ENCODE measurements at regions not wholly inside any gene's neighbourhood (a gene's known extent, or its start where the extent isn't known, plus 50 kb on each side); places are given as distances from the start of the nearest gene placed in this dataset.

DNA sequence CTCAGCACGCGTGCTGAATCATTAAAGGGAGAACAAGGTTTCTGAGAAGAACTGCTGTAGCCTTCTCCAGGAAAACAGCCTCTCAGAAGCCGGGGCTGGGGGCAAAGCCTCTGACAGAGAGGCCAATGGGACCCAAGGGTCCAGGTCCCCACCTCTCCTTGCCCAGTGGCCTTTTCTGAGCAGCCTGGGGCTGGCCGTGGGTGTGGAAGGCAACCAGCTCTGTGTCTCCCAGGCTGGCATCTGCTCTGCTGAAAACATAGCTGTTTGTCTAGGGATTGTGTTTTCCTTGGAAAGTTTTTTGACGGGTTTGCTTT, 261.2 kb downstream of the NPHP4 start:
- TF ChIP-seq, protein P1, sequence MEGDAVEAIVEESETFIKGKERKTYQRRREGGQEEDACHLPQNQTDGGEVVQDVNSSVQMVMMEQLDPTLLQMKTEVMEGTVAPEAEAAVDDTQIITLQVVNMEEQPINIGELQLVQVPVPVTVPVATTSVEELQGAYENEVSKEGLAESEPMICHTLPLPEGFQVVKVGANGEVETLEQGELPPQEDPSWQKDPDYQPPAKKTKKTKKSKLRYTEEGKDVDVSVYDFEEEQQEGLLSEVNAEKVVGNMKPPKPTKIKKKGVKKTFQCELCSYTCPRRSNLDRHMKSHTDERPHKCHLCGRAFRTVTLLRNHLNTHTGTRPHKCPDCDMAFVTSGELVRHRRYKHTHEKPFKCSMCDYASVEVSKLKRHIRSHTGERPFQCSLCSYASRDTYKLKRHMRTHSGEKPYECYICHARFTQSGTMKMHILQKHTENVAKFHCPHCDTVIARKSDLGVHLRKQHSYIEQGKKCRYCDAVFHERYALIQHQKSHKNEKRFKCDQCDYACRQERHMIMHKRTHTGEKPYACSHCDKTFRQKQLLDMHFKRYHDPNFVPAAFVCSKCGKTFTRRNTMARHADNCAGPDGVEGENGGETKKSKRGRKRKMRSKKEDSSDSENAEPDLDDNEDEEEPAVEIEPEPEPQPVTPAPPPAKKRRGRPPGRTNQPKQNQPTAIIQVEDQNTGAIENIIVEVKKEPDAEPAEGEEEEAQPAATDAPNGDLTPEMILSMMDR (IDR thresholded peaks at IDR 0.05) = no peak
- no peak for TF ChIP-seq CREB1 (CRISPR knock-in tag; IDR thresholded peaks at IDR 0.05)
- TF ChIP-seq ZNF416 (CRISPR knock-in tag; IDR thresholded peaks at IDR 0.05) = no peak
- TF ChIP-seq FOXK1 (CRISPR knock-in tag; IDR thresholded peaks at IDR 0.05) = no peak
- TF ChIP-seq, protein P2, sequence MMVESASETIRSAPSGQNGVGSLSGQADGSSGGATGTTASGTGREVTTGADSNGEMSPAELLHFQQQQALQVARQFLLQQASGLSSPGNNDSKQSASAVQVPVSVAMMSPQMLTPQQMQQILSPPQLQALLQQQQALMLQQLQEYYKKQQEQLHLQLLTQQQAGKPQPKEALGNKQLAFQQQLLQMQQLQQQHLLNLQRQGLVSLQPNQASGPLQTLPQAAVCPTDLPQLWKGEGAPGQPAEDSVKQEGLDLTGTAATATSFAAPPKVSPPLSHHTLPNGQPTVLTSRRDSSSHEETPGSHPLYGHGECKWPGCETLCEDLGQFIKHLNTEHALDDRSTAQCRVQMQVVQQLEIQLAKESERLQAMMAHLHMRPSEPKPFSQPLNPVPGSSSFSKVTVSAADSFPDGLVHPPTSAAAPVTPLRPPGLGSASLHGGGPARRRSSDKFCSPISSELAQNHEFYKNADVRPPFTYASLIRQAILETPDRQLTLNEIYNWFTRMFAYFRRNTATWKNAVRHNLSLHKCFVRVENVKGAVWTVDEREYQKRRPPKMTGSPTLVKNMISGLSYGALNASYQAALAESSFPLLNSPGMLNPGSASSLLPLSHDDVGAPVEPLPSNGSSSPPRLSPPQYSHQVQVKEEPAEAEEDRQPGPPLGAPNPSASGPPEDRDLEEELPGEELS (CRISPR knock-in tag; IDR thresholded peaks at IDR 0.05) = no peak
- TF ChIP-seq, protein P3, sequence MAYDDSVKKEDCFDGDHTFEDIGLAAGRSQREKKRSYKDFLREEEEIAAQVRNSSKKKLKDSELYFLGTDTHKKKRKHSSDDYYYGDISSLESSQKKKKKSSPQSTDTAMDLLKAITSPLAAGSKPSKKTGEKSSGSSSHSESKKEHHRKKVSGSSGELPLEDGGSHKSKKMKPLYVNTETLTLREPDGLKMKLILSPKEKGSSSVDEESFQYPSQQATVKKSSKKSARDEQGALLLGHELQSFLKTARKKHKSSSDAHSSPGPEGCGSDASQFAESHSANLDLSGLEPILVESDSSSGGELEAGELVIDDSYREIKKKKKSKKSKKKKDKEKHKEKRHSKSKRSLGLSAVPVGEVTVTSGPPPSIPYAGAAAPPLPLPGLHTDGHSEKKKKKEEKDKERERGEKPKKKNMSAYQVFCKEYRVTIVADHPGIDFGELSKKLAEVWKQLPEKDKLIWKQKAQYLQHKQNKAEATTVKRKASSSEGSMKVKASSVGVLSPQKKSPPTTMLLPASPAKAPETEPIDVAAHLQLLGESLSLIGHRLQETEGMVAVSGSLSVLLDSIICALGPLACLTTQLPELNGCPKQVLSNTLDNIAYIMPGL (CRISPR knock-in tag; IDR thresholded peaks at IDR 0.05) = no peak

Measured in WTC11 (cell line).